ENCODE measurements at regions not wholly inside any gene's neighbourhood (a gene's known extent, or its start where the extent isn't known, plus 50 kb on each side); places are given as distances from the start of the nearest gene placed in this dataset.

- DNase-seq, result peak; percentile 29 to 43
Measured at GRCh38 chr9:89748831-89749499, 144.2 kb downstream of the GADD45G start.

GRCh38 chr9:89749500-89750116 is 144.8 kb downstream of the GADD45G start:
- DNase-seq, result no peak

- peak; percentile 42 to 80 for DNase-seq
Measured at GRCh38 chr9:89750117-89750791, 145.4 kb downstream of the GADD45G start.

- DNase-seq, result no peak
Measured at GRCh38 chr9:89751079-89751825, 146.4 kb downstream of the GADD45G start.

GRCh38 chr9:89752154-89752553 is 147.3 kb downstream of the GADD45G start:
- no peak for DNase-seq

DNA sequence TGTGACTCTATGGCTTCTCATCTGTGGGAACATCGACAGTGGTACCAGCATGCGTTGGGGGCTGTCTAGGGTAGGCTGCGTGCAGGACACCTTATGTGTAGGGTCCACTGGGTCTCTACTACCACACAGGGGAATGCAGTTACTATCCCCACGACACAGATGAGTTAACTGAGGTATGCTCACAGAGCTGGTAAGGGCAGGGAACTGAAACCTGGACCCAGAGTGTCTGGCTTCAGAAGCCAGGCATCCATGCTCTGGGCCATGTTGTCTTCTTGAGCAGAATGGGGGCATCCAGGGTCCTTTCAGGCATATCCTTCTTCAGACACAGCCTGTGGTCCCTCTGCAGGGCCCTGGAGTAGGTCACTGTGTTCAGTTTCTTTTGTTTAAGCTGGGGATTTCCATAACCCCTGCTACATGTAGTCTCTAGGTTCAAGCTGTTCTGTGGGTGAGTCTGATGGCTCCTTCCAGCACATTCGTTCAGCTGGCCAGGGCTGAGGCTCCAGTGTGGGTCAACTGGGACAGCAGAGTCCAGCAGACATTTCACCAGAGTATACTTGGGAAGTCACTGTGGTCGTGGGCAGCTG is 148.8 kb downstream of the GADD45G start:
- no peak for DNase-seq

GRCh38 chr9:89754193-89754592 is 149.4 kb downstream of the GADD45G start:
- no peak for DNase-seq

- DNase-seq, result no peak
Measured at GRCh38 chr9:89755821-89756220, 151.0 kb downstream of the GADD45G start.

DNA sequence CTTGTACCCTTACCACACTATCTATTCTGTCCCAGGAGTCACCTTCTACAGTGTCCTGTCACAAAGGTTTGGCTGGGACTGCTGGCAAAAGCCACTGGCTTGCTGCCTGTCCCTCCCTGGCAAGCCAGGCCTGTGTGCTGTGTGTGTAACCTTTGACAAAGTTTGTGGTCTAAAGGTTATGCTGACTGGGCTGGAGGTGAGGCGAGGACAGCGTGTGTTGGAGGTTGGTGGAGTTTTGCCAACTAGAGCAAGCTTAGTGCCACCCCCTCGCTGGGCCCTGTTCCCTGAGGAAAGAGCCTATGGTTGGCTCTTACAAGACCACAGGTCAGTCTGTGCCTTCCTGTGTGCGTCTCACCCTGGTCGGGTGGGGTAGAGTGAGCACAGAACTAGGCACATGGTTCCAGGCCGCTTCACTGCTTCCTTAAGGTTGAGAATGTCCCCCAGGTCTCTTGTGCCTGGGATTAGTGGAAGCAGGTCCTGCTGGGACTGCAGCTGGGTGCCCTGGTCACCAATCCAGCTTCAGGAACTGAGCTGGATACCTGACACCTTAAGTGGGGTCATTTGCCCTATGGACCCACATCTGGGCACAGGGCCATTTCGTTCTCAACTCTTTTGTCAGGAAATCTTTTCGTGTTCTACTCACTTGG is 152.2 kb downstream of the GADD45G start:
- DNase-seq, result no peak

DNA sequence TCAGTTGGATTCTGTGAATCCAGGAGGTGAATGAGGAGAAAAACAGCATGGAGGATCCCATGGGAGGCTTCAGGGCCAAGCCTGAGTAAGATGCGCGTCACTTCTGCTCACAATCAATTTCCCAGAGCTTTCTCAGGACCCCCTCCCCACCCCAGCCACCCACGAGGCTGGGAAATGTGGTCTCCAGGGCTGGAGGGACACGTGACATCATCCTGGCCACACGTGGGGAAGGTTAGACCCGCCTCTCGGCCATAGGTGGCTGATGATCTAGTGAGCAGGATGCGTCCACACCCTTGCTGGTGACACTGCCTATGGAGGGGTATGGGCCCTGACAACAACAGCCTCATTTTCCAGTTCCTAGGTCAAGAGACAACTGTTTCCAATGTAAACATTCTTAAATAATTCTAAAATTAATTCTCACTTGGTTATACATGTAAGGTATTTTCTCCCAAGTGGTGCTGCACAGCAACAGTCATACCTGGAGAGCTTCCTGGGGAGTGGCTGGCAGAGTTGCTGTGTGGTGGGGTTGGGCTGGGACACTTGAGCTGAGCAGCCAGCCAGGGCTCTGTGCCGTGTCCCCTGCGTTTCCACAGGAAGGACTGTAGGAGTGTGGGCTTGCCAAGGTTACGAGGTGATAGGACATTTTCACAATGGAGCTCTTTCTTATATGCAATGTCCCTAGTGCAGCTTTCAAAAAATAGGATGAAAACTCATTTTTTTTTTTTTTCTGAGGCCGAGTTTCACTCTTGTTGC is 153.1 kb downstream of the GADD45G start:
- DNase-seq, result no peak

GRCh38 chr9:89759572-89759971 is 154.8 kb downstream of the GADD45G start:
- no peak for DNase-seq

DNA sequence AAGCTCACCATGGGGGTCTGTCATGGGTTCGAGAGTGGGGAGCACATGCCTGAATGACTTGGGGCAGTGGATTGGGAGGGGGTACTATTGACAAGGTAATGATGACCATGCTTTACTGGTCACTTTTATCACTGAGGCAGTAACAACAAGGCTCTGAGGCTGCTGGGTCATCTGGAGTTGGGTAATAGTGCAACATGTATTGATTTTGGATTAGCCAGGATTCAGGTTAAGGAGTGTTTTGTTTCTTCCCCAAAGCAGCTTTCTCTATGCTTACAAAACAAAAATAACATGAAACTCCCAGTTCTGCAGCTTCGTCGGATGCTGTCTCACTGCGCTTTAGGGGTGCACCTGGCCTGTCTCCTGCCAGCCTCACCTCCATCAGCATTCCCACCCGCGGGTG is 155.3 kb downstream of the GADD45G start:
- no peak for DNase-seq

DNA sequence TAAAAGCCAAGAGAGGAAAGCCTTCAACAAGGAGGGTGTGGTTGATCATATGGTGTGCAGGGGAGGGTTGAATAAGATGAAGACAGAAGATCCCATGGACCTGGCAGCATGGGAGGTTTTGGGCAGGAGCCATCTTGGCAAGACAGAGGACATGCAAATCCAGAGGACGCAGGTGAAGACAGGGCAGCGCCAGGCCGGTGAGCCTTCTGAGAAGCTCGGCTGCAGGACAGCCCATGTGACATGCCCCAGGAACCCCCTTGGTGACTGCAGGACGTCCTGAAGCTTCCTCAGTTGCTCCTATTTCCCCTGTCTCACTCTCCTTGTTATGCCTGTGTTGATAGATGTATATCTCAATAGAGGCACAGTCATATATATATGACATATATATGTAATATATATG is 159.4 kb downstream of the GADD45G start:
- DNase-seq, result no peak

DNA sequence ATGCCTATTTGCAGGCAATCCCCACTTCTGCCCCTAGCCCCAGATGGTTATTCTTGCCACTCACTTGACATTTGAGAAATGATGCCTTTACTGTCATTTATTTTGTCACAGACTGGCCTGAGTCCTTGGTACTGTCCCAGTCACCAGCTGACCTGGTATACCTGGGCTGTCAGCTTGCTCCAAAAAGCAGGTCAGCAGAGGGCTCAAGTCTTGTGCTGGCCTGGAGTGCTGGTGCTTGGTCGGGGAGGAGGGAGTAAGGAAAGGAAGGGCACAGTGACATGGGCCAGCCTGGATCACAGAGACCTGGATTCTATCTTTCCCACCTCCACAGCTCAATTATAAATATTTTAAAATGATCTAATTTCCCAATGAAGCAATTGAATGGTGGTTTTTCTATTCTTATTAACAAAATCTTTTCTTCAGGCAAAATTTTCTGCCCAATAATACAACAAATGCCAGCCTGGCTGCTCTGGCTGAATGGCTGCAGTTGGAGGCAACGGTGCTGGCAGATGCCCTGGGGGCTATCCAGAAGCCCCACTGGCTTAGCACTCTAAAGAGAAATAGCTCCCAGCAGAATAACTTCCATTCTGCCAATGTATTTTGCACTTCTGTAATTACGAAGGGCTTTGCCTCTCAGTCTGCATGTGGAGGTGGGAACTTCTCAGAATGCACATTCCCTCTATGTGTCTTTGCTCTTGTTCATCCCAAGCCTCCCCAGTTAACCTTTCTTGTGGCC is 160.6 kb downstream of the GADD45G start:
- no peak for DNase-seq

DNA sequence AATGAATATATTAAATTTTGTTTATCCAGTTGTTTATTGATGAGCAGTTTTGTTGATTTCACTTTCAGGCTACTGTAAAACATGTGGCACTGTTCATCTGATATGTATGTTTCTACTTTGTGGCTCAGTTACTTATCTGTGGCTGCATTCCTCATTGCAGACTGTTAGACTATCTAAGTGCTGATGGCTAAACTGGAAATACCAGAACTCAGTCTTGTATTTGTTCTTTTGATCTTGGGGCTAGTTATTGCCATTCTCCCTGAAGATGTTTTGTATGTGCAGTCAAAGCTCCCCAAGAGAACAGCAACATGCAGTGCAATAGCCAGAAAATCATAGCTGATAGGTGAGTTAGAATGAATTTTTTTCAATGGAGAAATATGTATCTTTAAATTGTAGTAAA is 162.2 kb downstream of the GADD45G start:
- DNase-seq, result no peak

- DNase-seq, result no peak
Measured at GRCh38 chr9:89768051-89768450, 163.2 kb downstream of the GADD45G start.

DNA sequence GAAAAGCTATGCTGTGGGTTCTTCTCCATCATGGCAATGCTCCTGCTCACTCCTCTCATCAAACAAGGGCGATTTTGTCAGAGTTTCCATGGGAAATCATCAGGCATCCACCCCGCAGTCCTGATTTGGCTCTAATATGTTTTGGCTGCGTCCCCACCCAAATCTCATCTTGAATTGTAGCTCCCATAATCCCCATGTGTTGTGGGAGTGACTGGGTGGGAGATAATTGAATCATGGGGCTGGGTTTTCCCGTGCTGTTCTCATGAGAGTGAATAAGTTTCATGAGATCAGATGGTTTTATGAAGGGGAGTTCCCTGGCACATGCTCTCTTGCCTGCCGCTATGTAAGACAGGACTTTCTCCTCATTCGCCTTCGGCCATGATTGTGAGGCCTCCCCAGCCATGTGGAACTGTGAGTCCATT is 163.8 kb downstream of the GADD45G start:
- DNase-seq, result no peak

GRCh38 chr9:89770531-89771174 is 165.8 kb downstream of the GADD45G start:
- no peak for DNase-seq

DNA sequence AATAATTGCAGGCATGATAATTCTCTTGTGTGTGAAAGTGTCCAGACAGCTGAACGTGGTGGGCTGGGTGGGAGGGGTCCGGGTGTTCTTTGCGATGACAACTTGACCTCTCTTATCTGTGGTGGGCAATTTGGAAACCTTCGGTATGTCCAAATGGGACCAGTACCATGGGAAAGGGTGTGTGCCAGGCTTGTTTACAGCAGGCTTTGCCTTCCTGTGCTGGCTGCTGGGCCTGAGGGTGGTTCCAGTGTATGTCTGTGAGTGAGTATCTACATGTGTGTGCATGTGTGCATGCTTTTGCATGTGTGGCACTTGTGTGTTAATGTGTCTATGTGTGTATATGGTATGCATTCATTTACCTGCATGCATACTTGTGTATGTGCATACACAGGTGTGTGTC is 166.4 kb downstream of the GADD45G start:
- DNase-seq, result no peak

- no peak for DNase-seq
Measured at GRCh38 chr9:89773170-89773569, 168.4 kb downstream of the GADD45G start.

All from NCI-H524 (cell line).